Activated CD4-positive, alpha-beta T cell treated with anti-CD3 and anti-CD28 coated beads, Interleukin-2, Interleukin-4, amounts not matched to agents 100 ng/mL and 50 ng/mL, durations not matched to agents 16 hours and 8 hours (primary cell): ENCODE measurements at regions not wholly inside any gene's neighbourhood (a gene's known extent, or its start where the extent isn't known, plus 50 kb on each side); places are given as distances from the start of the nearest gene placed in this dataset.
A peak's percentile ranks its signal among the peaks of the same experiment; 100 is the strongest.
"Not testable (repeated sequence)": the region's sequence is repeated elsewhere in the genome, so short reads cannot be mapped to it uniquely, and the experiment has no call there.

Experiments
- DNase-seq: peaks from one replicate; pipeline ENCODE4 v3.0.0-alpha.2; 2020; ENCODE audit warnings: low spot score

GRCh38 chr6:155660251-155660977 is 204.8 kb upstream of the NOX3 start:
- DNase-seq = no peak

- no peak for DNase-seq
These were observed 200.4 kb upstream of the NOX3 start for GRCh38 chr6:155656024-155656423.

- no peak for DNase-seq
These were observed 198.8 kb upstream of the NOX3 start for GRCh38 chr6:155654474-155654873.

GRCh38 chr6:155648301-155648700 is 192.7 kb upstream of the NOX3 start:
- no peak for DNase-seq

GRCh38 chr6:155647354-155647753 is 191.7 kb upstream of the NOX3 start:
- no peak for DNase-seq

GRCh38 chr6:155646443-155646842 is 190.8 kb upstream of the NOX3 start:
- no peak for DNase-seq

GRCh38 chr6:155645325-155645724 is 189.7 kb upstream of the NOX3 start:
- no peak for DNase-seq

GRCh38 chr6:155641603-155642002 is 186.0 kb upstream of the NOX3 start:
- no peak for DNase-seq

- no peak for DNase-seq
These were observed 182.6 kb upstream of the NOX3 start for GRCh38 chr6:155638200-155638599.

GRCh38 chr6:155635416-155635815 is 179.8 kb upstream of the NOX3 start:
- no peak for DNase-seq

GRCh38 chr6:155630085-155630484 is 174.4 kb upstream of the NOX3 start:
- no peak for DNase-seq

- no peak for DNase-seq
These were observed 174.0 kb upstream of the NOX3 start for GRCh38 chr6:155629652-155630051.

GRCh38 chr6:155628306-155628705 is 172.7 kb upstream of the NOX3 start:
- DNase-seq = peak; percentile 47

- DNase-seq = not testable (repeated sequence)
These were observed 172.1 kb upstream of the NOX3 start for GRCh38 chr6:155627722-155628212.

- no peak for DNase-seq
These were observed 168.0 kb upstream of the NOX3 start for GRCh38 chr6:155623450-155624178.

- DNase-seq = no peak
These were observed 159.0 kb upstream of the NOX3 start for GRCh38 chr6:155614606-155615005.

GRCh38 chr6:155611742-155612141 is 156.1 kb upstream of the NOX3 start:
- DNase-seq = no peak

GRCh38 chr6:155604991-155605390 is 149.4 kb upstream of the NOX3 start:
- DNase-seq = no peak

- DNase-seq = no peak
These were observed 143.9 kb upstream of the NOX3 start for GRCh38 chr6:155599561-155599960.

- DNase-seq = no peak
These were observed 143.5 kb upstream of the NOX3 start for GRCh38 chr6:155599160-155599559.

- no peak for DNase-seq
These were observed 139.6 kb upstream of the NOX3 start for GRCh38 chr6:155595284-155595683.

GRCh38 chr6:155591741-155592140 is 136.1 kb upstream of the NOX3 start:
- no peak for DNase-seq

GRCh38 chr6:155589190-155589589 is 133.6 kb upstream of the NOX3 start:
- no peak for DNase-seq

- DNase-seq = no peak
These were observed 132.2 kb upstream of the NOX3 start for GRCh38 chr6:155587817-155588216.
